ENCODE measurements at regions not wholly inside any gene's neighbourhood (a gene's known extent, or its start where the extent isn't known, plus 50 kb on each side); places are given as distances from the start of the nearest gene placed in this dataset.

GRCh38 chr2:194938066-194938465 lies 719.0 kb upstream of the SLC39A10 start:
- TF ChIP-seq CTCF (IDR thresholded peaks at IDR 0.05 in 2 of 3, conservative IDR thresholded peaks at IDR 0.05 in 1 of 3; ENCODE audit: borderline replicate concordance in 1 of 3, insufficient read depth in 1 of 3, low read depth in 2 of 3, low read length in 2 of 3) (no peak), POLR2A (IDR thresholded peaks at IDR 0.05; ENCODE audit: borderline replicate concordance, extremely low read depth, insufficient read depth, insufficient read length) (no peak), MAX (IDR thresholded peaks at IDR 0.05) (no peak), EZH2phosphoT487 (IDR thresholded peaks at IDR 0.05; ENCODE audit: borderline replicate concordance) (no peak)

Measured in HCT116 (cell line).